PC-3 (cell line): ENCODE measurements at regions not wholly inside any gene's neighbourhood (a gene's known extent, or its start where the extent isn't known, plus 50 kb on each side); places are given as distances from the start of the nearest gene placed in this dataset.

Experiments
- EZH2phosphoT487 ChIP-seq: fragments of 300-600 bp; sonication (generic); IDR thresholded peaks from 2 replicates; pipeline ENCODE4 v1.6.1; 2018; ENCODE audit warnings: mild to moderate bottlenecking, antibody characterized with exemption, low read length, borderline replicate concordance
- TF ChIP-seq, protein P1 (sequence below): fragments of 300-600 bp; sonication (generic); conservative IDR thresholded peaks from 2 replicates; pipeline ENCODE4 v1.5.1; 2017; ENCODE audit warnings: antibody characterized with exemption, low read depth, mild to moderate bottlenecking, low read length

DNA sequence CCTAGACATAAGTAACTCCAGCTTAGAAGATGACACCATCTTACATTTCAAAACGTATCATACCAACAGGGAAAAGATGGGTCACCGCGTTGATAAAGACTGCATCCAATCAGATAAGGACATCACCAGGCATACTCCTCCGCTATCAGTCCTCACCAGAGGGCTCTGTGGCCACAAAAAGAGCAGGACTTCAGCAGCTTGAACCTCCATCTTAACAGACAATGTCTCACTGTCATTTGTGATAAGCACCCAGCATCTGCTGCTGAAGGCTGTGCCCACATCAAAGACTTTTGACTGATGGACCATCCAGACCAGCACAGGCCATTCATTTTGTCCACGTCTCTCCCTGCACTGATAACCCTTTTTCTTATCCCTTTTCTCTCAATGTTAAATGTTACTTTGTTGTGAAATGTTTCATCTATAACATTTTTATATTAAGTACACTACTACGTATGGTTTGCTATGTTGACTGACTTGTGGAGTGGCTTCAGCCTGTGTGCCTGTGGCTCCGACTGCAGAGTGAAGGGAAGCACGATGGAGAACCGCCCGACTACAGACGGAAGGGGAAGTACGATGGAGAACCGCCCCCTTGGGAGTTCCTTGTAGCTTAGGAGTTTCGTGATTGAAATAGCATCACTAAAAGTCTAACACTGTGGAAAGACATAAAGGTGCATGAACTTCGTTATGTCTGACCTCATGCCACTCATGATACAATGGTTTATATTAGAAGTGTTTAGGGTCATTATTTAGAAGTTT is 595.4 kb upstream of the AGA start:
- TF ChIP-seq, protein P1, sequence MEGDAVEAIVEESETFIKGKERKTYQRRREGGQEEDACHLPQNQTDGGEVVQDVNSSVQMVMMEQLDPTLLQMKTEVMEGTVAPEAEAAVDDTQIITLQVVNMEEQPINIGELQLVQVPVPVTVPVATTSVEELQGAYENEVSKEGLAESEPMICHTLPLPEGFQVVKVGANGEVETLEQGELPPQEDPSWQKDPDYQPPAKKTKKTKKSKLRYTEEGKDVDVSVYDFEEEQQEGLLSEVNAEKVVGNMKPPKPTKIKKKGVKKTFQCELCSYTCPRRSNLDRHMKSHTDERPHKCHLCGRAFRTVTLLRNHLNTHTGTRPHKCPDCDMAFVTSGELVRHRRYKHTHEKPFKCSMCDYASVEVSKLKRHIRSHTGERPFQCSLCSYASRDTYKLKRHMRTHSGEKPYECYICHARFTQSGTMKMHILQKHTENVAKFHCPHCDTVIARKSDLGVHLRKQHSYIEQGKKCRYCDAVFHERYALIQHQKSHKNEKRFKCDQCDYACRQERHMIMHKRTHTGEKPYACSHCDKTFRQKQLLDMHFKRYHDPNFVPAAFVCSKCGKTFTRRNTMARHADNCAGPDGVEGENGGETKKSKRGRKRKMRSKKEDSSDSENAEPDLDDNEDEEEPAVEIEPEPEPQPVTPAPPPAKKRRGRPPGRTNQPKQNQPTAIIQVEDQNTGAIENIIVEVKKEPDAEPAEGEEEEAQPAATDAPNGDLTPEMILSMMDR, result no peak
- no peak for TF ChIP-seq EZH2phosphoT487
